ENCODE measurements at regions not wholly inside any gene's neighbourhood (a gene's known extent, or its start where the extent isn't known, plus 50 kb on each side); places are given as distances from the start of the nearest gene placed in this dataset.

DNA sequence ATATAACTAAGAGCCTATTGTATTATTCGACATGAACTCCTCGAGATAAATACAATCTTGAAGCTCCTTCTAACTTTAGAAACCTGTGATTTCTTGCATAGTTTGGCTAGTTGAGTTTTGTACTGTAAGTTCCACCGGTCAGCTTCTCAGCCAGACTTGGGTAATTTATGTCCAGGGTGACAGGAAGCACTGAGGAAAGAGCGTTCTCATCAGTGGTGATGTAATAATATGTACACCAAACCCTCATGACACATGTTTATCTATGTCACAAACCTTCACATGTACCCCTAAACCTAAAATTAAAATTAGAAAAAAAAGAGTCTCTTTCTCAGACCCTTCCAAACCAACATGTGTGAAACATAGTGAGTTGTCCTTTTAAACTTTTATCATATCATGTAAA is 205.7 kb downstream of the KCNRG start:
- TF ChIP-seq POLR2AphosphoS5 (IDR thresholded peaks at IDR 0.05) (no peak), POLR2A (IDR thresholded peaks at IDR 0.05) (no peak), EP300 (IDR thresholded peaks at IDR 0.05) (no peak)
- TF ChIP-seq, protein P1, sequence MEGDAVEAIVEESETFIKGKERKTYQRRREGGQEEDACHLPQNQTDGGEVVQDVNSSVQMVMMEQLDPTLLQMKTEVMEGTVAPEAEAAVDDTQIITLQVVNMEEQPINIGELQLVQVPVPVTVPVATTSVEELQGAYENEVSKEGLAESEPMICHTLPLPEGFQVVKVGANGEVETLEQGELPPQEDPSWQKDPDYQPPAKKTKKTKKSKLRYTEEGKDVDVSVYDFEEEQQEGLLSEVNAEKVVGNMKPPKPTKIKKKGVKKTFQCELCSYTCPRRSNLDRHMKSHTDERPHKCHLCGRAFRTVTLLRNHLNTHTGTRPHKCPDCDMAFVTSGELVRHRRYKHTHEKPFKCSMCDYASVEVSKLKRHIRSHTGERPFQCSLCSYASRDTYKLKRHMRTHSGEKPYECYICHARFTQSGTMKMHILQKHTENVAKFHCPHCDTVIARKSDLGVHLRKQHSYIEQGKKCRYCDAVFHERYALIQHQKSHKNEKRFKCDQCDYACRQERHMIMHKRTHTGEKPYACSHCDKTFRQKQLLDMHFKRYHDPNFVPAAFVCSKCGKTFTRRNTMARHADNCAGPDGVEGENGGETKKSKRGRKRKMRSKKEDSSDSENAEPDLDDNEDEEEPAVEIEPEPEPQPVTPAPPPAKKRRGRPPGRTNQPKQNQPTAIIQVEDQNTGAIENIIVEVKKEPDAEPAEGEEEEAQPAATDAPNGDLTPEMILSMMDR (IDR thresholded peaks at IDR 0.05) = no peak
